AG10803 (cell line): ENCODE measurements at regions not wholly inside any gene's neighbourhood (a gene's known extent, or its start where the extent isn't known, plus 50 kb on each side); places are given as distances from the start of the nearest gene placed in this dataset.

Experiments used
- DNase-seq: peaks from one replicate; pipeline ENCODE4 v3.0.0; 2010; ENCODE audit warnings: low read depth
- H3K4me3 ChIP-seq: 2 replicates; pipeline ENCODE4 v1.5.1; 2011; ENCODE audit warnings: mild to moderate bottlenecking, low read length, control low read depth
- TF ChIP-seq, protein P1 (sequence below): conservative IDR thresholded peaks from 2 replicates; pipeline ENCODE4 v1.5.1; 2011; ENCODE audit warnings: mild to moderate bottlenecking, low read length, control low read depth, inconsistent platforms

- no peak for DNase-seq
- TF ChIP-seq, protein P1, sequence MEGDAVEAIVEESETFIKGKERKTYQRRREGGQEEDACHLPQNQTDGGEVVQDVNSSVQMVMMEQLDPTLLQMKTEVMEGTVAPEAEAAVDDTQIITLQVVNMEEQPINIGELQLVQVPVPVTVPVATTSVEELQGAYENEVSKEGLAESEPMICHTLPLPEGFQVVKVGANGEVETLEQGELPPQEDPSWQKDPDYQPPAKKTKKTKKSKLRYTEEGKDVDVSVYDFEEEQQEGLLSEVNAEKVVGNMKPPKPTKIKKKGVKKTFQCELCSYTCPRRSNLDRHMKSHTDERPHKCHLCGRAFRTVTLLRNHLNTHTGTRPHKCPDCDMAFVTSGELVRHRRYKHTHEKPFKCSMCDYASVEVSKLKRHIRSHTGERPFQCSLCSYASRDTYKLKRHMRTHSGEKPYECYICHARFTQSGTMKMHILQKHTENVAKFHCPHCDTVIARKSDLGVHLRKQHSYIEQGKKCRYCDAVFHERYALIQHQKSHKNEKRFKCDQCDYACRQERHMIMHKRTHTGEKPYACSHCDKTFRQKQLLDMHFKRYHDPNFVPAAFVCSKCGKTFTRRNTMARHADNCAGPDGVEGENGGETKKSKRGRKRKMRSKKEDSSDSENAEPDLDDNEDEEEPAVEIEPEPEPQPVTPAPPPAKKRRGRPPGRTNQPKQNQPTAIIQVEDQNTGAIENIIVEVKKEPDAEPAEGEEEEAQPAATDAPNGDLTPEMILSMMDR = no peak
- no peak overlapping the region for H3K4me3 ChIP-seq
These were observed 1129.3 kb downstream of the SLITRK5 start for GRCh38 chr13:88800505-88800904.

DNA sequence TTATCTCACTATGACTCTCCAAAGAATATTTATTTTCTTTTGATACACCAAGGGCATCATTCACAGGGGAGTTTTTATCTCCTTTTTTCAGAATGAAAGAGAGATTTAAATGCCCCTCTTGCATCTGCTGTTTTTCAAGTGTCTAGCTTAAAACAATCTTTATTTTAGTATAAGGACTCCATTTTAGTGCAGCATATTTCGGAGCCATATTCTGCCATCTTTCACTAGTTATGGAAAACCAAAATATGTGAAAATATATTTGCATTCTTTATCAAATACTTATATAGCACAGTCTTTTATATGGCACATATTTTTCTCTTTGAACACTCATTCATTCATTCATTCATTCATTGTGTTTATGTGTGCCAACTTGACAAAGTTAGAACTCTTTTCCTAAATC is 1130.2 kb downstream of the SLITRK5 start:
- no peak for DNase-seq
- TF ChIP-seq, protein P1 = no peak
- no peak overlapping the region for H3K4me3 ChIP-seq

GRCh38 chr13:88802886-88803285 is 1131.7 kb downstream of the SLITRK5 start:
- no peak for DNase-seq
- no peak overlapping the region for H3K4me3 ChIP-seq
- TF ChIP-seq, protein P1 = no peak

- TF ChIP-seq, protein P1 = no peak
- DNase-seq = no peak
- no peak overlapping the region for H3K4me3 ChIP-seq
These were observed 1135.3 kb downstream of the SLITRK5 start for GRCh38 chr13:88806438-88806837.

GRCh38 chr13:88817560-88817959 is 1146.4 kb downstream of the SLITRK5 start:
- TF ChIP-seq, protein P1 = no peak
- H3K4me3 ChIP-seq = no peak overlapping the region
- DNase-seq = no peak

GRCh38 chr13:88823114-88823513 is 1151.9 kb downstream of the SLITRK5 start:
- TF ChIP-seq, protein P1 = no peak
- DNase-seq = no peak
- H3K4me3 ChIP-seq = no peak overlapping the region

- TF ChIP-seq, protein P1 = no peak
- DNase-seq = no peak
- H3K4me3 ChIP-seq = no peak overlapping the region
These were observed 1153.0 kb downstream of the SLITRK5 start for GRCh38 chr13:88824218-88824617.
